HFF-Myc (cell line): ENCODE measurements at regions not wholly inside any gene's neighbourhood (a gene's known extent, or its start where the extent isn't known, plus 50 kb on each side); places are given as distances from the start of the nearest gene placed in this dataset.

ENCODE experiments used
- DNase-seq: peaks from one replicate; pipeline ENCODE4 v3.0.0-alpha.2; 2011; ENCODE audit warnings: low read depth; ENCODE audit errors: extremely low read depth
- H3K4me3 ChIP-seq: replicated peaks from 2 replicates; pipeline ENCODE4 v1.5.1; 2011; ENCODE audit warnings: low read depth, mild to moderate bottlenecking, control low read depth, low read length
- CTCF ChIP-seq: IDR thresholded peaks from 2 replicates; pipeline ENCODE4 v1.5.1; 2012; ENCODE audit warnings: mild to moderate bottlenecking, low read depth, low read length, control low read depth; ENCODE audit errors: missing control alignments

GRCh38 chr12:25719505-25719904, 166.4 kb upstream of the LMNTD1 start:
- TF ChIP-seq CTCF = no peak
- H3K4me3 ChIP-seq = no peak overlapping the region
- no peak for DNase-seq

- no peak overlapping the region for H3K4me3 ChIP-seq
- no peak for DNase-seq
- TF ChIP-seq CTCF = no peak
Measured at GRCh38 chr12:25723336-25723735, 170.3 kb upstream of the LMNTD1 start.

GRCh38 chr12:25723921-25724491, 170.9 kb upstream of the LMNTD1 start:
- no peak for DNase-seq
- TF ChIP-seq CTCF = no peak
- H3K4me3 ChIP-seq = no peak overlapping the region

DNA sequence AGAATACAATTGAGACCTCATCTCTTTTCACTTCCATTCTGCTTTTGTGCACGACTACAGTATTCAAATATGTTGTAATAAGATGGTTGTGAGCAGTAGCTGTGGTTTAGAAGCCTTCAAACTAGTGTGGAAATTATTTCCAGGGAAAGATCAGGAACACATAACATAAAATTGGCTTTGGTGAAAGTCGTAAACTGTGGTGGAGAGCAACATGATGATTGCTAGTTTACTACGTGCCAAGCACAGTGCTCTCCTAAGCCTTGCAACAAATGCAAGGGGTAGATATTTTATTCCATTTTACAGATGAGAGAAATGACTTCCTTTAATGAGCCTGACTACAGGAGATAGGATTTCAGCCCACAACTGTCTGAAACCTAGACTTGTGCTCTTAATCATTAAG, 172.4 kb upstream of the LMNTD1 start:
- DNase-seq = no peak
- TF ChIP-seq CTCF = no peak
- H3K4me3 ChIP-seq = no peak overlapping the region

DNA sequence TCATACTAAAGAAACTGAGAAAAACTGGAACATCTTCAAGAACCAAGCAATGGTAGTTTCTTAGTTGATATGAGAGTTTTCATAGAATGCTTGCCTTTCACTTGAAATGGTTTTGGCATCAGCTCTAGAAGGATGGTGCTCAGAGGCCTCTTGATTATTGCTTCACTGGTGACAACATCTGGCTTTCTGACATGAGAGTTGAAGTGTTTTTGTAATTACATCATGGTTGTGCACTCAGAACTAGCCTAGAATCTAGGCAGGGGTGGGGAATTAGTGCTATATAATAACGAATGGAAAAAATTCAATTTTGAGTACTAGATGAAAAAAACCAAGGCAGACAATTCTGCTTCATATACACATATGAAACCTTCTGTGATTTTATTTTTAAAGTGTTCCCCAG, 172.8 kb upstream of the LMNTD1 start:
- peak; percentile 50 for DNase-seq
- H3K4me3 ChIP-seq = no peak overlapping the region
- no peak for TF ChIP-seq CTCF

DNA sequence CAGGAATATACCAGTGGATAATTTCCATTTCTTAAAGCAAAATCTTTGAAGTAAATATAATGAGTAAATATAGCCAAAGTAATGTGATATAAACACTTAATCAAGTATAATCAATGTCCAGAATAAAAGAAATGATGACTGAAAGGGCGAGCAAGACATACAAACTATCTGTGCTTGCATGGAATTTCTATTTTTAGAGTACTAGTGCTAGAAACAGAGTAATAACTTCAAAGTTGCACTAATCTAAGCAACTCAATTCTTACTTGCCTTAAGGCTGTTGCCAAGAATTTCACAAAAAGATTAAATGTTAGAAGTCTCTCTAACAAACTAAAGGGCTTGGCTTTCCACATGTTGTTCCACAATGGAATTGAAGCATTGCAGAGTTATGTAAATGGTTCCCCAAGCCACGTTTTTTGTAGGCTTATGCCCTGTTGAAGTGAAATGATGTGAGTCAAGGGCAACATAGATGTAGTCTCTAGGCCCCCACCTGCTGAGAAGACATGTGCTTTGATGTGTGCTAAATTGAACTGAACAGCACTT, 175.0 kb upstream of the LMNTD1 start:
- TF ChIP-seq CTCF = no peak
- no peak for DNase-seq
- H3K4me3 ChIP-seq = no peak overlapping the region
